ENCODE measurements at regions not wholly inside any gene's neighbourhood (a gene's known extent, or its start where the extent isn't known, plus 50 kb on each side); places are given as distances from the start of the nearest gene placed in this dataset.

- Mint-ChIP-seq H3K36me3 (ENCODE audit: insufficient read depth) (no peaks in the 10 kb centered on the region), H3K4me1 (ENCODE audit: low read depth) (no peaks in the 10 kb centered on the region), H3K27me3 (ENCODE audit: low read depth) (no peaks in the 10 kb centered on the region), H3K9me3 (peaks cover 5% of the 10 kb centered on the region), H3K4me3 (no peak overlapping the region)
- DNase-seq: no peak
- no peak for ATAC-seq
Measured at GRCh38 chr12:88431246-88431645, 149.0 kb downstream of the KITLG start.

DNA sequence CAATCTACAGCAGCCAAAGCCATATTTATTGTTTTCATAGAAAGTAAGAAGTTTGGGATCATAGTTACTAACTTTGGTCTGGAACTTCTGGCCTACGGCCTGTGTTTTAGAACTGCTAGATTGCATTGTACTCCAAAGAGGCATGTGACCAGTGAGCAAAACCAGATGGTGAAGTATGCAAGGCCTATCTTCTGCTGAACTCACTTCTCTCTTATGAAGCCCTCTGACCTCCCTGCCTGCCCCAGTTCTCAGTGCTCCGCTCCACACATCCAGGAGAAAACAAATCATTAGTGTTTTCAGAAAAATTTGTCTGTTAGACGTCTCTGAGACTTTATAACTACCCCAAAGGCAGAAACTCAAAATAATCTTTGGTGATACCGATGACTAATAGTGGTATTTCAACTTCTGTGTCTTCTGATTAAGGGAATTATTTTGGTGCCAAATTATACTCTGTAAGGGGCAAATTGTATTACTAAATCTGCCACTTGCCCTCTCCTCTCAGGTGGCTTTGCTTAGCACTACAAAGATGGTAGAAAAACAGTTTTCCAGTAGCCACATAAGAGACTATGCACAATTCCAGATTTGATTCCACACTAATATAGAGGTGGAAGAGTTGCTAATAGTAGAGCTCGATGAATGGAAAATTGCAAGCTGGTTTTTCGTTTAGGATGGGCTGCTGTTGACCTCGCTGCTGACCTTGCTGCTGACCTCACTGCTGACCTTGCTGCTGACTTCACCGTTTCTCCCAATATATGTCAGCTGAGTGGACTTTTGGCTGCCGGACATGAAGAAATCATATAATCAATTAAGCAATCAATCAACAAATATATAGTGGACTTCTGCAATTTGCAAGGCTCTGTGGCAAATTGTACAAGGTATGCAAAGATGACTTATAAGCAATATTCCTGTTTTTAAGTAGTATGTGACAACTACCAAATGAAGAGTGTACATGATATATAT is 147.5 kb downstream of the KITLG start:
- Mint-ChIP-seq H3K4me1 (ENCODE audit: low read depth) (no peaks in the 10 kb centered on the region), H3K9me3 (peaks cover 5% of the 10 kb centered on the region), H3K36me3 (ENCODE audit: insufficient read depth) (no peaks in the 10 kb centered on the region), H3K27me3 (ENCODE audit: low read depth) (no peaks in the 10 kb centered on the region), H3K4me3 (no peak overlapping the region)
- DNase-seq (no peak), ATAC-seq (no peak)

DNA sequence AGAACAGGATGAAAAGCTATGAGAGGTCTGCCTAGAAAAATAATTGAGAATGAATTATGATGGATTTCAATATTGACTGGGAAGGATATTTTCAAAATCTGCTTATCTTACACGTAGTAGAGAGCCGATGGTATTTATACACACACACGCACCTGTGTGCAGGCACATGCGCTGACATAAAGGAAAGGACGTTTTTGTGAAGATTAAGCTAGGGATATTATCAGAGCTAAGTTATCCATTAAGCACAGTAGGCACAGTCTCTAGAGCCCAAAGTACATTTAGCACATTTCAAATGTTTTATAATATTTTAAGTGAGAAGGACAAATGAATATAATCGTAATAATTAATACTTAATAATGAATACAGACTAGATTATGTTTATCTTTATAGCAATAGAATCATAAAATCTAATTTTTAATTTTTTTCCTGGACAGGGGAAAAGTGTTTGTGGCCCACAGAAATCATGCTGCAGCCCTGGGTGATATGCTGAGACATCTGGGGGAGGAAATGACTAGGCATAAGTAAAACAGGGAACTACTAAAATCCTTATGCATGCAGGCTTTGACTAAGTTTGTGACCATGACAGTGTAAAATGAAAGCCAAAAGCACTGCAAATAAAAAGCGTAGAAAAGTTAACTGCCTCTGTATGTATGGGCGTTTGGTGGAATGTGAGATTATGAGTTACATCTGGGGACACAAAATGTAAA is 146.1 kb downstream of the KITLG start:
- DNase-seq (no peak), ATAC-seq (no peak)
- Mint-ChIP-seq H3K9me3 (no peaks in the 10 kb centered on the region), H3K36me3 (ENCODE audit: insufficient read depth) (no peaks in the 10 kb centered on the region), H3K4me3 (no peak overlapping the region), H3K4me1 (ENCODE audit: low read depth) (no peaks in the 10 kb centered on the region), H3K27me3 (ENCODE audit: low read depth) (no peaks in the 10 kb centered on the region)

- no peaks in the 10 kb centered on the region for H3K9me3 Mint-ChIP-seq
- H3K36me3 Mint-ChIP-seq (ENCODE audit: insufficient read depth): no peaks in the 10 kb centered on the region
- no peak for ATAC-seq
- H3K4me3 Mint-ChIP-seq: no peak overlapping the region
- no peaks in the 10 kb centered on the region for H3K4me1 Mint-ChIP-seq (ENCODE audit: low read depth)
- DNase-seq: no peak
- H3K27me3 Mint-ChIP-seq (ENCODE audit: low read depth): no peaks in the 10 kb centered on the region
Measured at GRCh38 chr12:88435334-88436076, 144.8 kb downstream of the KITLG start.

DNA sequence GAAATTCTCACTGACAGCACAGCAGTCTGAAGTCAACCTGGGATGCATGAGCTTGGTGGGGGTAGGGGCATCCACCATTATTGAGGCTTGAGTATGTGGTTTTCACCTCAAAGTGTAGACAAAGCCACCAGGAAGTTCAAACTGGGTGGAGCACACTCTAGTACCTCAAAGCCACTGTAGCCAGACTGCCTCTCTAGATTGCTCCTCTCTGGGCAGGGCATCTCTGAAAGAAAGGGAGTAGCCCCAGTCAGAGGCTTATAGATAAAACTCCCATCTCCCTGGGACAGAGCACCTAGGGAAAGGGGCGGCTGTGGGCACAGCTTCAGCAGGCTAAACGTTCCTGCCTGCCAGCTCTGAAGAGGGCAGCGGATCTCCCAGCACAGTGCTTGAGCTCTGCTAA is 143.0 kb downstream of the KITLG start:
- no peaks in the 10 kb centered on the region for H3K4me1 Mint-ChIP-seq (ENCODE audit: low read depth)
- H3K27me3 Mint-ChIP-seq (ENCODE audit: low read depth): no peaks in the 10 kb centered on the region
- H3K4me3 Mint-ChIP-seq: no peak overlapping the region
- ATAC-seq (no peak), DNase-seq (no peak)
- no peaks in the 10 kb centered on the region for H3K36me3 Mint-ChIP-seq (ENCODE audit: insufficient read depth)
- H3K9me3 Mint-ChIP-seq: peaks cover 4% of the 10 kb centered on the region

Measured in activated T-cell treated with anti-CD3 and anti-CD28 coated beads, Interleukin-2, amount 50 U/mL, for 4 hours (primary cell).